ENCODE measurements at regions not wholly inside any gene's neighbourhood (a gene's known extent, or its start where the extent isn't known, plus 50 kb on each side); places are given as distances from the start of the nearest gene placed in this dataset.
"Not testable (repeated sequence)": the region's sequence is repeated elsewhere in the genome, so short reads cannot be mapped to it uniquely, and the experiment has no call there.

DNA sequence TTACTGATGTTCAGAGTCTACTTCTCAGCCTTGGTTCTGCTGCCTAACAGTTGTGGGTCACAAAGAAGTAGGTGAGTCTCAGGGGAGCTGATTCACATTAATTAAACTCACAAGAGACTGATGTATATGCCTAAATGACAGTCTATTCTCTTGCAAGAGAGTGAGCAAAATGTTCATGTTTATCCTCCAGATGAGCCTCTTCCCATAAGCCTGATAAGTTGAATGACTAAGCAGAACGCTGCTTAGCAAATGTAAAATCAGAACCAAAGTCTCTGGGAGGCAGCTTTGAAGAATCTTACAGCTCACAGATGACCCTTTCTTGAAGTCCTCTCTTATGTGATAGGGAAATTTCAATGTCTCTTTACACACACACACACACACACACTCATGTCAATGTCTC lies 1092.2 kb downstream of the TYW1 start:
- DNase-seq (ENCODE audit: low spot score), result no peak

- DNase-seq (ENCODE audit: low spot score), result not testable (repeated sequence)
Observed at GRCh38 chr7:68090256-68090655, 1093.6 kb downstream of the TYW1 start.

DNA sequence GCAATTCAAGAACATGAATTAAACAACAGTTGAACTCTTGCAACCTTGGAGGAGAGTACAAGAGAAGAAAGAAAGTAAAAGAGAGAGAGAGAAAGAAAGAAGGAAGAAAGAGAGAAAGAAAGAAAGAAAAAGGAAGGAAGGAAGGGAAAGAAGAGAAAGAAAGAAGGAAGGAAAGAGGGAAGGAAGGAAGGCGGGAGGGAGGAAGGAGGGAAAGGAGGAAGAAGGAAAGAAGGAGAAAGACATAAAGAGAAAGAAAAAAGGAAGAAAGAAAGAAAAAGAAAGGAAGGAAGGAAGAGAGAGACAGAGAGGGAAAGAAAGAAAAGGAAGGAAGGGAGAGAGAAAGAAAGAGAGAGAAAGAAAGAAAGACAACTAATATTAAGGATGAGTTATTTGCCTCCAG lies 1106.7 kb downstream of the TYW1 start:
- no peak for DNase-seq (ENCODE audit: low spot score)

GRCh38 chr7:68107261-68107660 lies 1110.6 kb downstream of the TYW1 start:
- no peak for DNase-seq (ENCODE audit: low spot score)

DNA sequence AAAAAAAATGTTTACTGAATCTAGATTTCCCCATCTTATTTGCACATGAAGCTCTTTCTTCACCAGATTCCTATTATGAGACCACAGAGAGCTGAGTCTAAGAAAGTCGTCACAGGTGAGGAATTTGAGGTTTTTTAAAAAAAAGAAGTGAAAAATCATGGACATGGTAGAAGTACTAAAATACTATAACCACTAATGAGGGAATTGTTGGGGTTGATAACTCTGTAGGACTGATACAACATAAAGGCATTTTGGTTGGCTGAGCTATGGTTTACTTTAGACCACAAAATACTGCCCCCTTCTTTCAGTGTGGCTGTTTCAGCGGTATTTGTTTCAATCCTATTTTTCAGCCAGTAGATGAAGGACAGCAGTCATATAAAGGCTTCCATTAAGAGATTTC lies 1111.3 kb downstream of the TYW1 start:
- DNase-seq (ENCODE audit: low spot score), result peak; percentile 18

DNA sequence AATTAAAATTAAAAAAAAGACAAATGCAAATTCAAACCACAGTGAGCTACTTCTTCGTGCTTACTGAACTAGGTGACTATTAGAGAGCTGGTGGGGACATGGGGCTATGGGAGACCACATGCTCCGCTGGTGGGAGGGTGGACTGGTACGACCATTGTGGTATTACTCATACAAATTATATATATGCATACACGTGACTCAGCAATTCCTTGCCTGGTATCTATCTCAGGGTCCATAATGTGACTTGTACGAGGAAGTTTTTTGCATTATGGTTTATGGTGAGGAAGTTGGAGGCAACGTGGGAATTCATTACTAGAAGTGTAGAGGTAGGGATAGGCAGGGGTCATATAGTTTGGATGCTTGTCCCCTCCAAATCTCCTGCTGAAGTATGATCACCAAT lies 1112.7 kb downstream of the TYW1 start:
- no peak for DNase-seq (ENCODE audit: low spot score)

DNA sequence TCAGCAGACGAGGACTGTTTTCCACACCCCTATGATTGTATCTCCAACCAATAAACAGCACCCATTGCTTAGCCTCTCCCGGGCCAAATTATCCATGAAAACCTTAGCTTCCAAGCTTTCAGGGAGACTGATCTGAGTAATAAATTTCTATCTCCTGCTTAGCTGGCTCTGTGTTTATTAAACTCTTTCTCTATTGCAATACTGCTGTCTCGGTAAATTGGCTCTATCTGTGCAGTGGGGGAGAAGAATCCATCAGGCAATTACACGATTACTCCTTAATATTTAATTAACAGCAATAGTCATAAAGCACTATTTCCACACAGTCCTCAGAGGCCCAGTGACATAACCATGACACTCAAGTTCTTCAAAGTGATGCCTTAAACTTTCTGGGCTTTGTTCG lies 1122.8 kb downstream of the TYW1 start:
- DNase-seq (ENCODE audit: low spot score), result no peak

DNA sequence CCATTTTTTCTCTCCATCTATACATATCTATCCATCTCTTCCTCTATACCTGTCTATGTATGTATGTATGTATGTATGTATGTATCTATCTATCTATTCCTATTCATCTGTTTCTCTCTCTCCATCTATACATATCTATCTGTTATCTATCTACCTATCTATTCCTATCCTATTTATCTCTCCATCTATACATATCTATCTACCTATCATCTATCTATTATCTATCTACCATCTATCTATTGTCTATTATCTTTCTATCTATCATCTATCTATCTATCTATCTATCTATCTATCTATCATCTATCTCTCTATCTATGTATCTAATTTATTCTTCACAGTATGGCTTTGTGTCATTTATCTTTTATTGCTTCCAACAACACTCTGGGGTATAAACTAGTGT lies 1124.4 kb downstream of the TYW1 start:
- DNase-seq (ENCODE audit: low spot score), result no peak

- DNase-seq (ENCODE audit: low spot score), result no peak
Observed at GRCh38 chr7:68121655-68122054, 1125.0 kb downstream of the TYW1 start.

DNA sequence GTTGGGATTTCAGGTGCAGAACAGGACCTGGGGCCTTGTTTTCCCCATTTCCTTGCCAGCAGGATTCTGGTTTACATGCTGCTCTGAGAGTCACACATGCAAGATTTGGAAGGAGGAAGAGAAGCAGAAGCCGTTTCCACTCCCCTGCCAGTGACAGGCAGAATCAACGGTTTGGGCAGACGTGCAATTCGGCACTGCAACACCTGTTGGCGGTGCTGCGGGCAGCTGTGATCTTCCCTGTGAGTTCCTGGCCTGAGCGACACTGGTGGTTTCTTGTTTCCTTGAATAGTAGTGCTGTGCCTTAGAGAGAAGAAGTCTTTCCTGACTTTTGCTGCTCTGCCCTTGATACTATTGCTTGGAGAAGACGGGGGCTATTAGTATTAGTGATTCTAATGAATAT lies 1126.2 kb downstream of the TYW1 start:
- DNase-seq (ENCODE audit: low spot score), result no peak

- DNase-seq (ENCODE audit: low spot score), result no peak
Observed at GRCh38 chr7:68125168-68125567, 1128.5 kb downstream of the TYW1 start.

DNA sequence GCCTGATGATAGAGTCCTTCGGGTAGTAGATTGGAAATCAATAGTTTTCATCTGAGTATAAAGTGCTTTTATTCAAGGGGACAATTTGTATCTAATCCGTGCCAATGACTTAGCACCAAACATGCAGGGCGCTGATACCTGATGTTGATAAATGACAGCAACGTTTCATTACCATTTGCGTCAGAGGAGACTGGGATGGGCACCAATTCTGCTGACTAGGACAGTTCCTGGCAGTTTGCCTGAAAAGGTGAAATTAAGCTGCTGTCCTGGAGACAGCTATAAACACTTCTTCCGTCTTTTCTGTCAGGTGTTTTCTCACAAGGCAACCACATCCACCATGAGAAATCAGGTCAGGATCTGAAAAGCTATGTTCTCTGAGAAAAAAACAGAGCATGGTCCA lies 1136.4 kb downstream of the TYW1 start:
- DNase-seq (ENCODE audit: low spot score), result no peak

GRCh38 chr7:68143345-68143744 lies 1146.7 kb downstream of the TYW1 start:
- no peak for DNase-seq (ENCODE audit: low spot score)

DNA sequence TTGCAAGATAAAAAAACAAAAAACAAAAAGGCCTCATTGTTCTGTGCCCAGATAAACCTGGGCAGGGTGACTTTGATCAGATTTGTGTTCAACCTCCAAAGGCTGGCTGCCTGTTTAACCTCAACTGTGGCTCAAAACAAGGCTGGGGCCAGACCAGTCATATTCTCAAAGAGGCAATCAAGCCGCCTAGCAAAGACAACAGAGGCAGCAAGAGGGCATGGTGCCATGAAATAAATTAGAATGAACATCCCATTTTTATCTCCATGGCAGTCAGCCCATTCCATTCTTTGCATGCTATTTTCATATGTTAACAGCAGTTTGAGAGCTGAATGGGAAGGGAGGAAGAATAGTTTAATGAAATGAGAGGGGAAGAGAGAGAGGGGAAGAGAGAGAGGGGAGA lies 1150.3 kb downstream of the TYW1 start:
- no peak for DNase-seq (ENCODE audit: low spot score)

GRCh38 chr7:68147614-68148238 lies 1151.1 kb downstream of the TYW1 start:
- DNase-seq (ENCODE audit: low spot score), result no peak

DNA sequence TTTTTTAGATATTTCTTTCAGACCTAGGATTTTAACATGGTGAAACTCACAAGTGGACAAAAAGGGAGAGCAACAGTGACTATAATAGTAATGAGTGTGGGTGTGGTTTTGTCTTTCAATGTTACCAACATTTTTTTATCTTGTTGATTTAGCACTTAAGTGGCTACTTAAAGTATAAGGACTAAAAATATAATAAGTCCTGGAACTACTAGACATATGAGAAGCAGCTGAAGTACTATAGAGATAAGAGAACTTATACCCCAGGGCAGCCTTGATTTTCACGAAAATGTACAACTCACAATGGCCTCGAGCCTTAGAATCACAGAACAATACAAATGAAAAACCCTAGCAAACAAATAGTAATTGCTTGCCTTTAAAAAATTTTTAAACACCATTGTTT lies 1151.8 kb downstream of the TYW1 start:
- no peak for DNase-seq (ENCODE audit: low spot score)

GRCh38 chr7:68152205-68152604 lies 1155.6 kb downstream of the TYW1 start:
- DNase-seq (ENCODE audit: low spot score), result no peak

- DNase-seq (ENCODE audit: low spot score), result no peak
Observed at GRCh38 chr7:68155676-68156075, 1159.0 kb downstream of the TYW1 start.

DNA sequence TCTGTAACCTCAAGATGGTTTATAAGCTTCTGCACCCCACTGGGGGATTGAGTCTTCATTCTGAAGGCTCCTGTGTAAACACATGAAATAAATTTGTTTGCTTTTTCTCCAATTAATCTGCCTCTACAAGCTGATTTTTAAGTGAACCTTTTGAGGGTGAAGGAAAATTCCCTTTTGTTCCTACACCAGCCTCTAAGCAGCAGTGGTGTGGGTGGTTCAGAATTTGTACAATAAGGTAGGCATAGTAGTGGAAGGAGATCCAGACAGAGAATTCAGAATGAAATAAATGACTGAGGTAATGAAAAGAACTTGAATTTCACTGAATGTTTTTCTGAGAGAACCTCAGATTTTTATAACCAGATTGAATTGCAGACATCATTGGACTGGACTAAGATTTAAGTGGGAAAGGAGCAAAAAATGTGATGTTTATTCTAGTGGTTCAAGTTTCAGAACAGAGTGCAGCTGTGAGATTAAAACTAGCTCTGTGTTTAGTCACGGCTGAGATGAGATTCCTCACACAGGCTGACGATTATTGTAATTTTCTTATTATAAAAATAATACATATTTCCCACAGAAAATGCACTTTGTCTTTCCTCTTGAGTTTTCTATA lies 1162.2 kb downstream of the TYW1 start:
- DNase-seq (ENCODE audit: low spot score), result no peak

DNA sequence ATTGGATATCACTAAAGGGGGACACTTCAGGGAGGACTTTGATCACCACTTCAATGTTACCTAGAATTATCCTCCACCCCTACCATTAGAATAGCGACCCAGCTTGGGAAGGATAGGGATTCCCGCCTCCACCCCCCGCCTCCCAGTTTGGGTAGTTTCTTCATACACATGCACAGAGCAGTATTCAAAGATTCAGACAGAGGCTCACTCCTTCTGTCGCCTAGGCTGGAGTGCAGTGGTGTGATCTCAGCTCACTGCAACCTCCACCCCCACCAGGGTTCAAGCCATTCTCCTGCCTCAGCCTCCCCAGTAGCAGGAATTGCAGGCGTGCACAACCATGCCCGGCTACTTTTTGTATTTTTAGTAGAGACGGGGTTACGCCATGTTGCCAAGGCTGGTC lies 1166.1 kb downstream of the TYW1 start:
- DNase-seq (ENCODE audit: low spot score), result no peak

GRCh38 chr7:68166525-68166924 lies 1169.9 kb downstream of the TYW1 start:
- DNase-seq (ENCODE audit: low spot score), result no peak

GRCh38 chr7:68173513-68173912 lies 1176.9 kb downstream of the TYW1 start:
- no peak for DNase-seq (ENCODE audit: low spot score)

DNA sequence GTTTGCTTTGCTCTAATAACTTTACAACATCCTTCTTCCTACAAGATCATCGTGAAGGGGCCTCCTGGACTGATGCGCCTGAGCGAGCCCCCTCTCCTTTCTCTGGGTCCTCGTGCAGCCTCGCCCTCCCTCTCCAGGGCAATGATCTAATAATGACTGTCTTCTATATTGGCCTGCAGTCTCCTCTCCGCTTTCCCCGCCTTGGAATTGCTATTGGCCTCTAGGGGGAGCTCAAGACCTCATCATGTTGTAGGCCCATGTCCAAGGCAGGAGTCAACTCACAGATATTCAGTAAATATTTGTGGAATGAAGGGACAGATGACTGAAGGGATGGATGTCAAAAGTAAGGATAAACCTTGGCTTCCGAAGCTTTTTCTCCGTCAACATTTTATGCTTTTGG lies 1180.3 kb downstream of the TYW1 start:
- peak; percentile 60 for DNase-seq (ENCODE audit: low spot score)

- no peak for DNase-seq (ENCODE audit: low spot score)
Observed at GRCh38 chr7:68180761-68181160, 1184.1 kb downstream of the TYW1 start.
